ENCODE measurements at regions not wholly inside any gene's neighbourhood (a gene's known extent, or its start where the extent isn't known, plus 50 kb on each side); places are given as distances from the start of the nearest gene placed in this dataset.

DNA sequence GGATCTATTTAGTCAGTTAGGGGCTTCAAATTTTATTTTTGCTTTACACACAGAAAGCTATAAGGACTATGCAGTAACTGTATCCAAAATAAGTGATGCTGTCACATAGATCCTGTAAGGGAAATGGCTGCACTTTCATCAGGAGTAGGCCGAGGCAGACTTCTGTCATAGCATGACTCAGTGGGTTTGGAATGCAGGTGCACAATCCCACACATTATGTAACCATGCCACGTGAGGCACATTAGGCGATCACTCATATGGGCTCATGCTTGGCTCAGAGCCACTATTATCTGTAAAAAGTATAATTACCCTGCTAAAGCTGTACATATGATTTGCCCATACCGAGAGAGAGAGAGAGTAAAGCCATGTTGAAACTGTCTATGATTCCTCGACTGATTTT, 1189.4 kb upstream of the EYS start:
- Histone ChIP-seq H3K27me3 (replicated peaks) (no peaks in the 10 kb centered on the region), H3K27ac (no peak overlapping the region), H3K36me3 (replicated peaks) (no peaks in the 10 kb centered on the region), H3K4me3 (ENCODE audit: low read depth, low read length) (no peak overlapping the region)
- in situ Hi-C loops (cut with HindIII; ENCODE audit: low pct_ligation_motif_present, low sequenced_read_pairs): no loop called here
- DNase-seq: no peak
- TF ChIP-seq, protein P1, sequence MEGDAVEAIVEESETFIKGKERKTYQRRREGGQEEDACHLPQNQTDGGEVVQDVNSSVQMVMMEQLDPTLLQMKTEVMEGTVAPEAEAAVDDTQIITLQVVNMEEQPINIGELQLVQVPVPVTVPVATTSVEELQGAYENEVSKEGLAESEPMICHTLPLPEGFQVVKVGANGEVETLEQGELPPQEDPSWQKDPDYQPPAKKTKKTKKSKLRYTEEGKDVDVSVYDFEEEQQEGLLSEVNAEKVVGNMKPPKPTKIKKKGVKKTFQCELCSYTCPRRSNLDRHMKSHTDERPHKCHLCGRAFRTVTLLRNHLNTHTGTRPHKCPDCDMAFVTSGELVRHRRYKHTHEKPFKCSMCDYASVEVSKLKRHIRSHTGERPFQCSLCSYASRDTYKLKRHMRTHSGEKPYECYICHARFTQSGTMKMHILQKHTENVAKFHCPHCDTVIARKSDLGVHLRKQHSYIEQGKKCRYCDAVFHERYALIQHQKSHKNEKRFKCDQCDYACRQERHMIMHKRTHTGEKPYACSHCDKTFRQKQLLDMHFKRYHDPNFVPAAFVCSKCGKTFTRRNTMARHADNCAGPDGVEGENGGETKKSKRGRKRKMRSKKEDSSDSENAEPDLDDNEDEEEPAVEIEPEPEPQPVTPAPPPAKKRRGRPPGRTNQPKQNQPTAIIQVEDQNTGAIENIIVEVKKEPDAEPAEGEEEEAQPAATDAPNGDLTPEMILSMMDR (IDR thresholded peaks at IDR 0.05; ENCODE audit: low read depth, low read length, missing control alignments): no peak

DNA sequence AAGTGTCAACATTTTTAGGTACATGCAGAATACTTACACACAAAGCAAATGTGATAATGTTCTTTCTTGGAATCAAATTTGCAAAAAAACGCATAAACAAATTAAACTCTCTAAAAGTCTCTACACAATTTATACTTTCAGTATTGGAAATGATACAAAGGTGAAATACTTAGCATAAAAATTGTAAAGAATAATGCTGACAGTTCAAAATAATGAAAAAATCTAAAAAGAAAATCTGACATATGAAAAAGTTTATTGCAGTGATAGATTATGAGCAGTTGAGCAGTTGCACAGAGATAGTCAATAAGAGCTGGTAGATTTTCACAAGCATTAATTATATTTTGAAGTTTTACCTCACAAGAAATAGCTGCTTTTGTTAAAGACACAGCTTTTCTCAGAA, 1176.4 kb upstream of the EYS start:
- no peak for DNase-seq
- no peaks in the 10 kb centered on the region for H3K27me3 ChIP-seq (replicated peaks)
- in situ Hi-C loops (cut with HindIII; ENCODE audit: low pct_ligation_motif_present, low sequenced_read_pairs): no loop called here
- TF ChIP-seq, protein P1 (IDR thresholded peaks at IDR 0.05; ENCODE audit: low read depth, low read length, missing control alignments): no peak
- H3K27ac ChIP-seq: no peak overlapping the region
- H3K36me3 ChIP-seq (replicated peaks): no peaks in the 10 kb centered on the region
- no peak overlapping the region for H3K4me3 ChIP-seq (ENCODE audit: low read depth, low read length)

DNA sequence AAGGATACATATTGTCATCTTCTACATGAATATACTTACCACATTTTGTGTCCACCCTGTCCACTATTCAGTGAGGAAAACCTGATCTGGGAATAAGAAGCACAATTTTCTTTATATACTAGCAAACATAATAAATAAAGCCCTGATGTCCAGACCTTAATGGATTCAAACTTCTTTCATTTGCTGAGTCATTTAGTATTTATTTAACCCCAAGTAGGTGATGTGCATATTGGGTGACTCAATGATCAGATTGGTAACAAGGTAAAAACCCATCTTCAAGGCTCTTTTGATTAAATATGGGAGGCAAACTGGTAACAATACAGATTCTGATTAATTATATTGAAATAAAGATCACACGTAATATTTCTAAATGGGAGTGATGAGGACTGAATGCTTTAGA, 1159.8 kb upstream of the EYS start:
- H3K27me3 ChIP-seq (replicated peaks): no peaks in the 10 kb centered on the region
- in situ Hi-C loops (cut with HindIII; ENCODE audit: low pct_ligation_motif_present, low sequenced_read_pairs): no loop called here
- TF ChIP-seq, protein P1 (IDR thresholded peaks at IDR 0.05; ENCODE audit: low read depth, low read length, missing control alignments): no peak
- H3K27ac ChIP-seq: no peak overlapping the region
- no peaks in the 10 kb centered on the region for H3K36me3 ChIP-seq (replicated peaks)
- no peak for DNase-seq
- no peak overlapping the region for H3K4me3 ChIP-seq (ENCODE audit: low read depth, low read length)

DNA sequence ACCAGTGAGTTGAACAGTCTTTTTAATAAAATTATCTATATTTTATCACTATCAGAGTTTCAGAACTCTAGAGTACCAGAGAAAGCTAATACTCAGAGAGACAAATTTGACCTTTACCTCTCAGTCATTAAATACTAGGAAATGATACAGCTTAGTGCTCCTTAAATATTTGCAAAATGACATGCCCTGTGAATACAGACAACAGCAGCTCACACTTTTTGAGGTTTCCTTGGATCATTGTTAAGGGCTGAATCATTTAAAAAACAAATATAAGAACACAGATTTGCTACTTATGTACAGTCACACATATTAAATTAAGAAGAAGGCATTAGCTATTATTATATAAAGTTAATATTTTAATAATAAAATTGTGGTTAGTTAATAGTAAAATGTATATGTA, 1158.7 kb upstream of the EYS start:
- in situ Hi-C loops (cut with HindIII; ENCODE audit: low pct_ligation_motif_present, low sequenced_read_pairs): no loop called here
- no peak for DNase-seq
- Histone ChIP-seq H3K4me3 (ENCODE audit: low read depth, low read length) (no peak overlapping the region), H3K27me3 (replicated peaks) (no peaks in the 10 kb centered on the region), H3K27ac (no peak overlapping the region), H3K36me3 (replicated peaks) (no peaks in the 10 kb centered on the region)
- TF ChIP-seq, protein P1 (IDR thresholded peaks at IDR 0.05; ENCODE audit: low read depth, low read length, missing control alignments): no peak

DNA sequence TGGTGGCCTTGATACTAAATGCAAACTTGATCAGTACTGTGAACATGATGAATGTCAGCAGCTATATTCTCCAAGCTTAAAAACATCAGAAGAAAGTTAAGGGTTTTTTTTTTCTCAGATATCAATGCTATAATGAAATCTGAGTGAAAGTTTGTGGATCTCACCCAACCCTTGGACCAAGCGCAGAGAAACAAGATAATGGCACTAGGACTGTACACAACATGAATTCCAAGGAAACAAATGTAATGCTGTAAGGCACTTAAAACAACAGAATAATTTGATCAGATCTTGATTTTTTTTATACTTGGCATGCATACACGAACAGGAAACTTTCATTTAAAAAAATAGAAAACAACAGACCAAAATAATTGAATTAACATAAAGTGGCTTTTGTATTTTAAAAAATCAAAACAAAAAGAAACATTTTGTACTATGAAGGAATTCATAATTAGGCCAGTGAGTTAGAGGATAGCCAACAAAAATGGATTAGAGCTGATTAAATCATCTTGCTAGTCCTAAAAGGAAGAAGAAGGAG, 1154.0 kb upstream of the EYS start:
- Histone ChIP-seq H3K4me3 (ENCODE audit: low read depth, low read length) (no peak overlapping the region), H3K27me3 (replicated peaks) (no peaks in the 10 kb centered on the region), H3K36me3 (replicated peaks) (no peaks in the 10 kb centered on the region), H3K27ac (no peak overlapping the region)
- no peak for DNase-seq
- TF ChIP-seq, protein P1 (IDR thresholded peaks at IDR 0.05; ENCODE audit: low read depth, low read length, missing control alignments): no peak
- in situ Hi-C loops (cut with HindIII; ENCODE audit: low pct_ligation_motif_present, low sequenced_read_pairs): no loop called here

DNA sequence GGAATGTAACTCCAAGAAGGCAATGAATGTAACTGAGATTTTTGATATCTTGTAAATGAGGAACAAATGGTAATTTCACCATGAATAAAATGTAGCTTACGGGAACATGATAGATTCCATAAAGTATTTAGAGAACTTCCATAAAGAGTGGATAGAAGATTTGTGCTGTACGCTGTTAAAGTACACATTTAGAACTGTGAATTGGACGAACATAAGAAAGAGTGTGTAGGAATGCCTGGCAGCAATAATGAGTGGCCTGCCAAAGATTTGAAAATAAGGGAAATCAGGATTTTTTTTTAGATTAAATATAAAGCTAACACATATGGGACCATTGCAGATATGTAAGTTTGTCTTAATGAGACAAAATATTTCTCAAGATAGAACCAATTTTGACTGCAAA, 1153.3 kb upstream of the EYS start:
- H3K36me3 ChIP-seq (replicated peaks): no peaks in the 10 kb centered on the region

More for the DNA sequence above, 1153.3 kb upstream of the EYS start:
- Histone ChIP-seq H3K4me3 (ENCODE audit: low read depth, low read length) (no peak overlapping the region), H3K27ac (no peak overlapping the region), H3K27me3 (replicated peaks) (no peaks in the 10 kb centered on the region)
- TF ChIP-seq, protein P1 (IDR thresholded peaks at IDR 0.05; ENCODE audit: low read depth, low read length, missing control alignments): no peak
- no peak for DNase-seq
- in situ Hi-C loops (cut with HindIII; ENCODE audit: low pct_ligation_motif_present, low sequenced_read_pairs): no loop called here

All from brain microvascular endothelial cell (primary cell).